HG03342 (cell line): ENCODE measurements at regions not wholly inside any gene's neighbourhood (a gene's known extent, or its start where the extent isn't known, plus 50 kb on each side); places are given as distances from the start of the nearest gene placed in this dataset.
"Not testable (repeated sequence)": the region's sequence is repeated elsewhere in the genome, so short reads cannot be mapped to it uniquely, and the experiment has no call there.

Experiments
- ATAC-seq: cut with Tn5 transposase; IDR thresholded peaks from one replicate; pipeline ENCODE4 v1.9.1; 2021; ENCODE audit warnings: mild to moderate bottlenecking, moderate library complexity; ENCODE audit not compliant: unreplicated experiment

DNA sequence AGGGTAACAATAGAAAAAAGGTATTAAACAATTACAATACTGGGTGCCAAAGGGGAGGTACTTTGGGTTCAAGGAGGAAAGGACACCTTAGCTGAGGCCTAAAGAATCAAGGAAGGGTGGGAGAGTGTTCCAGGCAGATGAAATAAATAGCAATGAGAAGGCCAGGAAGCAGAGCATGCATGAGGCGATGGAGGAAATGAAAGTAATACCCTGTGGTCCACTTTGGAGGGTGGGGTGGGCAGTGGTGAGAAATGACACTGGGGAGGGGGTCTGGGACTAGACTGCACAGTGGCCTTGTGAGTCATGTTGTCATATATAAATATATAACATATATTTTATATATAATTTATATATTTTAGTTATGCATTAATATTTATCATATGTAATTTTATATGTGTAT is 55.9 kb downstream of the BHLHE40 start:
- ATAC-seq: no peak

DNA sequence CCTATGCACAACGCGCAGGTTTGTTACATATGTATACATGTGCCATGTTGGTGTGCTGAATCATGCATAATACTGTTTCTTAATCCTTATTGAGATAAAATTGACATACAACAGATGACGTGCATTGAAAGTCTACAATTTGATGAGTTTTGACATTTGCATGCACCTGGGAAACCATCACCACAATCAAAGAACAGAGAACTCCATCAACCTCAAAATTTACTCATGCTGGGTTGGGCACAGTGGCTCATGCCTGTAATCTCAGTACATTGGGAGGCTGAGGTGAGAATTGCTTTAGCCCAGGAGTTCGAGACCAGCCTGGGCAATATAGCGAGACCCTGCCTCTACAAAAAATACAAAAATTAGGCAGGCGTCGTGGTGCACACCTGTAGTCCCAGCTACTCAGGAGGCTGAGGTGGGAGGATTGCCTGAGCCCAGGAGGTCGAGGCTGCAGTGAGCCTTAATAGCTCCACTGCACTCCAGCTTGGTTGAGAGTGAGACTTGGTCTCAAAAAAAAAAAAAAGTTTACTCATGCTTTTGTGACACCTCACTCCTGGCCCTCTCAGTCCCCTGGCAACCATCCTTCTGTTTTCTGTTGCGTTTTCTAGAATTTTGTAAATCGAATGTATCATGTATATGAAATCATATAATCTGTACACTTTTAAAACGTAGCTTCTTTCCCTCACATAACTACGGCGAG is 56.6 kb downstream of the BHLHE40 start:
- no peak for ATAC-seq

DNA sequence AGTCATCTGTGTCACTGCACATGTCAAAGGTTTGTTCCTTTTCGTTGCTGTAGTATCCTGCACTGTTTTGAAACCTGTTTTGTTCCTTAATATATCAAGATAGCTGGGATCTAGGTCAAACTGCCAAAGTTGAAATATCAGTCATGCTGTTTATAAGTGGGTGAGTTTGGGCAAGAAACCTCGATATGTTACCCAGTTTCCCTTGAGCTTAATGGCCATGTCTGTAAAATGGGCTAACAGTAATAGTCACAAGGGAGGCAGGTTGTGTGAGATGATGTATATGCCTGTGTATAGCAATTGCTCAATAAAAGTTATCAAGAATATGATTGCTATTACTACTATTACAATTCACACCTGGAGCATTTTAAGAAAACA is 57.1 kb downstream of the BHLHE40 start:
- ATAC-seq: no peak

DNA sequence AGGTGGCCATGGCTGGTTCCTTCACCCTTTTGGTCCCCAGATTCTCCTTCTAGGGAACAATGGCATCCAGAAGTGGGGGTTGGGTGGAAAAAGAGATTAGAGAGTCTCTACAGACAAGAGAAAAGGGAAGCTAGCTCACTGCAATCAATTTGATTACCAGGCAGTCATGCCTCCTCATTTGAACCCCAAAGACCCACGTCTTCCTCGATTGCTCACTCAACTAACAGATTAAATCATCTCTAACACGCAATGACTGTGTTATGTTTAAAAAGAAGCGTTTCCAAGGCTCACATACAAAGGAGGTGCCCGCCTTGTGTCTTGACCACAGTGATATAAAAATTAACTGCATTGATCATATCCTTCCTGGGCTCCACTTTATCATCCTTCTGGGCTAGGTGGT is 57.6 kb downstream of the BHLHE40 start:
- ATAC-seq: no peak

DNA sequence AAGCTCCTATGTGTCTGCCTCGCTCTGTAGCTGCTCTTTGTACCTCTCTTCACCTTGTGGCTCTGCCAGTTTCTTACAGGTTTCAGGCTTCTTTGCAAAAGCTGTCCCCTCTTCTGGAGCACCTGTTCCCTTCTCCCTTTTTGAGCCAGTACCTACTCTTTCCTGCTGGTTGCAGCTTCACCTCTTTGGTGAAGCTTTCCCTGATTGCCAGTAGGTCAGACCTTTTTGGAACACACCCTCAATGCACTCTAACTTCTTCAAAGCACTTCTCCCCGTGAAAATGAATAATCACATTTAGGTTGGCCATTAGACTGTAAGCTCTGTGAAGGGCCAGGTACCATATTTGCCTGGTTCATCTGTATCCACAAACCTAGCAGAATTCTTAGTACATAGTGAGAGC is 60.3 kb downstream of the BHLHE40 start:
- no peak for ATAC-seq

DNA sequence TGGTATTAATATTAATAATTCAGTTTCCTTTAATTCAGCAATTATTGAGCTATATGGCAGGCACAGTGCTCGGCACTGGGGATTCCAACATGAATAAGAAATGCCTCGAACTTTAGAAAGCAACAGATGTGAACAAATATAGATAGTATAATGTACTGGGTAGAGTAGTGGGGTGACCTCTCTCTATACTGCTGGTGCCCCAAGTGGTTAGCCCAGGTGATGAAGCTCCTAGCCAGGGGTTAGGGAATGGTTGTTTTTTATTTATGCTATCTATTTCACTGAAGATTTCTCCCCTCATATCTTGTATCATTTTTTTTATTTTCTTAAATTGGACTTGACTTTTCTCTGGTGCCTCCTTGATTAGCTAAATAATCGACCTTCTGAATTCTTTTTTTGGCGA is 62.1 kb downstream of the BHLHE40 start:
- ATAC-seq: no peak

DNA sequence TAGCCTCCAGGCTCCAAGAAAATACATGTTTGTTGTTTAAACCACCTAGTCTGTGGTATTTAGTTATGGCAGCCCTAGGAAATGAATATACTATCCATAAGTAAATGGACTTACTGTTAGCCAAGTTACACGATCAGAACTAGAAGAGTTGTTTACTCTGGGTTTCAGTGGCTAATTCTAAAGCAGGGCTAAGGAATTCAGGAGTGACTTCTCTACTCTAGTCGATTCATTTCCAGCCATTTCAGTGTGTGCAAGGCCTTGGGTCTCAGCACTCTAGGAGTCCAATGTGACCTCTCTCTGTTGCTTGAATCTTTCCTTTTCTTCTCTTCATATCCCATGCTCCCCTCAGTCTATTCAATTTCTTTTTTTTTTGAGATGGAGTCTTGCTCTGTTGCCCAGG is 66.7 kb downstream of the BHLHE40 start:
- no peak for ATAC-seq

DNA sequence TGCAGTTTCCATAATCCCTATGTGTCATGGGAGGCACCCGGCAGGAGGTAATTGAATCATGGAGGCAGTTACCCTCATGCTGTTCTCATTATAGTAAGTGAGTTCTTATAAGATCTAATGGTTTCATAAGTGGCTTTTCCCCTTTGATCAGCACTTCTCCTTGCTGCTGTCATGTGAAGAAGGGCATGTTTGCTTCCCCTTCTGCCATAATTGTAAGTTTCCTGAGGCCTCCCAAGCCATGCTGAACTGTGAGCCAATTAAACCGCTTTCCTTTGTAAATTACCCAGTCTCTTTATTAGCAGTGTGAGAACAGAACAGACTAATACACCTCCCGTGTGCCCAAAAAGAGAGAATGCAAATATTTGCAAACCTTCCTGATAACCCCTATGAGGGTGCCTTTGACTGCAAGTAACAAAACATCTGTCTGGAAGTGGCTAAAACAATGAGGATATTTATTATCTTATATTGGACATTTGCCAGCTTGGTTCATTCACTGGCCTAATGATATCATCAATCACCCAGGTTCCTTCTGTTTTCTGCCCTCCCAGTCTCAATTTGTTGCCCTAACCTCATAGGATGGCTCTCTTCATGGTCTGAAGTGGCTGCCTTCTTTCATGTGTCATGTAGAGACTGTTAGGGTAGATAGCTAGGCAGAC is 68.7 kb downstream of the BHLHE40 start:
- no peak for ATAC-seq

DNA sequence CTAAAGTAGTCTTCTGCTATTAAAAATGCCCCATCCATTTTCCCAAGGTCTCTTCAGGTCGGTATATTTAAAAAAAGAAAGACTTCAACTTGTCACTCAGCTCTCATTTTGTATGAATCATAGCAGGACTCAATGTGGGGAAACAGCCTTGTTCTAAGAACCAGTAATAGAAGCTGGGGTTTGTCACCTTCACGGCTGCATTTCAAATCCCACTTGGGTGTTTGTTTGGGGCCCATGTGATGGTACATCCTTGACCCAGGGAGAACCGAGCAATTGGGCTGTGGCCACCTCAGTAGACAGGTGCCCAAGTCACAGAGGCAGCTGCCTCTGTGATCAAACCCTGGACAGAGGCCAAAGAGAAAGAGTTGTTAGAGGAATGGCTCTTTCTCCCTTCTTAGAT is 70.3 kb upstream of the ARL8B start:
- ATAC-seq: peak; percentile 55

DNA sequence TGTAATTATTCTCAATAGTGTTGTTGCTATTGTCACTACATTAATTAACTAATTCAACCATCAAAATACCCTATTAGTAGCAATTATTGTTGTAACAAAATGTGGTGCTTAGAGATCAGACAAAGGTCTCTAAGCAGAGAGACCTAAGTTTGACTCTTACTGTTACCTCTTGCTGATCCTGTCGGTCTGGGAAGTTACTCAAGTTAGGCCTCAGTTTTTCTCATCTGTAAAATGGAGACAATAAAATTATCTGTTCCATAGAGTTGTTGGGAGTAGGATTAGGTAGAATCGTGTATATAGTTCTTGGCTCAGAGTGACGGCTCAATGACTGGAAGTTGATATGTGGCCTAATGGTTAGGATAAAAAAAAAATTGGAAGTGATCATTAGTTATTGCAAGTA is 69.8 kb upstream of the ARL8B start:
- no peak for ATAC-seq

DNA sequence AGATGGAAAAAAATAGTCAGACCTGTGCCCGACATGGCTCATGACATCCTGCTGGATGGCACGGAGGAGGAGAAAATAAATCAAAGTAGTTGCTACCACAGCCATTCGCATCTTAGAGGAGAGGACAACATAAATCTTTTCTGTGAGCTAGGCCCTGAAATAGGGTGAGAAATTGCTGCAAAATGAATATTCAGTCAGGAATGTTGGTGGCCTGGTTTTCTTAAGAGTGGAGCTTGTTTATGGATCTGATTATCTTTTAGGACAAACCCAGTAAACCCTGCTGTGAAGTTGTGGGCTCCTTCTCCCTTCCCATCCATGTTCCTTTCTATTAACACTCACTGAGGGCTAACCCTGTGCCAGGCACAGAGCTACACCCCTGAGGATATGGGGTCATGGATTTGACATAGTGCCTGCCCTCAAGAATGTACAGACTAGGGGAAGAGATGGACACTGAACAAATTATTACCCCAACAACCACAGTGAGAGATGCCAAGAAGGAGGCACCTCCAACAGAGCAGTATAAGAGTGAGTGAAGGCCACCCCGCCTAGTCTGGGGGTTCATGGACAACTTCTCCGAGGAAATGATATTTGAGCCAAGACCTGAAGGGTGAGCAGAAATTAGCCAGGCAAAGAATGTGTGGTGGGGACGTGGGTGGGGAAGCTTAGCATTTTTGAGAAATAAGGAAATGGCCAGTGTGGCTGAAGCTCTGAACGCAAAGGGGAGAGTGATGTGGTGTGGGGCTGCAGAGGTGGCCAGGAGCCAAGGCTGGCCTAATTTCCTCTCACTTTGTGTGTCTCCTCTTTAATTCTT is 68.9 kb upstream of the ARL8B start:
- ATAC-seq: no peak

DNA sequence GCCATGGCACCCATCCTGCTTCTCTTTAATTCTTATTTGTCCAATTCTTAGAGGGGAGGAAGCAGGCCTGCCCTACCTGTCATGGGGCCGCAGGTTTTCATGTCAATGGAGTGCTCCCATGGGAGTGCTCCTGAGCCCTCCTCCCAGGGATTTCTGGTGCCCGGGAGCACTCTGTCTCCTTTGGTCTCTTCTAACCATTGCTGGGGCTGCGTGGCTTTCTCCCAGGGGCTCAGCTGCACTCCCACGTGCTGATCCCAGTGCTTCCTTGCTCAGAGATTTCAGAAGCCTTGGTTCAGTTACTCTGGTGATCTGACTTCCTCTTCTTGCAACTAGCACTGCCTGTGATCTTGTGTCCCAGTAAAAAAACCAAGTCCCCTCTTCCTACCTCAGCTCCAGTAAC is 68.0 kb upstream of the ARL8B start:
- ATAC-seq: no peak

DNA sequence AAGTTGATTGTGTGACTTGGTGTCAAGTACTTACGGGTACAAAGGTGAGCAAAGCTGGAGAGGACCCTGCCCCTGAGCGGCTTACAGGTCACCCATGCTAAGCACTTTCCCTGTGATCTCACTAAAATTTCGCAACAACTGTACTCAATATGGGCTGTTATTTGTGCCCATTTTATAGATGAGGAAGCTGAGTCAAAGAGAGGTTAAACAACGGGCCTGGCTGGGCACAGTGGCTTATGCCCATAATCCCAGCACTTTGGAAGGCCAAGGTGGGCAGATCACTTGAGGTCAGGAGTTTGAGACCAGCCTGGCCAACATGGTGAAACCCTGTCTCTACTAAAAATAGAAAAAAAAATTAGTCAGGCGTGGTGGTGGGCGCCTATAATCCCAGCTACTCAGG is 67.5 kb upstream of the ARL8B start:
- ATAC-seq: not testable (repeated sequence)

DNA sequence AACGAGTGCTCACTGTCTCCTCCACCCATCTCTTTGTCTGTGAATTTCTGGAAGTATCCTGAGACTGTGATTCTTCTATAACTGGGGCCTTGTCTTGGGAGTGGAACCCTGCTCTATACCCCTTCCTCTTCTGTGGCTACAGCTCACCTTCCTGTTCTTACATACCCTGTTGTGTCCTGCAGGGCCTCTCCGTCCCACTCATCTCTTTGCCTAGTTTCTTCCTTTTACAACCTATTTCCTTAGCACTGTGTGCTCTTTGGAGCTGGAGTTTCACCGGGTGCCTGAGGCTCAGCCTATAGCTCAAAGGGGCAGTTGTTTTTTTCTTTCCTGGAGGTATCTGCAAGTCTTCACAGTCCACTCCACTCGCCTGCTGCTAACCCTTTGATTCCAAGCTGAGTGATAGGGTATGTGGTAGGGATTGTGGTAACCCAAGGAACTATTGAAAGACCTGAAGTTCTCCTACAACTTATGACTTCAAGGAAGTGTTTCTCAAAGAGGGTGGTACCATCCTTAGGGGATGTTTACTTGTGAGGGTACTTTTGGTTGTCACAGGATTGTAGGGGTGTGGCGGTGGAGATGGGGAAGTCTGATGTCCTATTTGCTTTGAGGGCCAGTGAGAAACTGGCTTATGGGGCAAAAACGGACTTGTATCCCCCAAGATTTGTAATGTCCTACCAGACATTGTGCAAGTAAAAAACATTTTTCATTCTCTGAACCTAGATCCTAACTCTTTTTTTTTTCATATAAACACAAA is 66.6 kb upstream of the ARL8B start:
- ATAC-seq: no peak

DNA sequence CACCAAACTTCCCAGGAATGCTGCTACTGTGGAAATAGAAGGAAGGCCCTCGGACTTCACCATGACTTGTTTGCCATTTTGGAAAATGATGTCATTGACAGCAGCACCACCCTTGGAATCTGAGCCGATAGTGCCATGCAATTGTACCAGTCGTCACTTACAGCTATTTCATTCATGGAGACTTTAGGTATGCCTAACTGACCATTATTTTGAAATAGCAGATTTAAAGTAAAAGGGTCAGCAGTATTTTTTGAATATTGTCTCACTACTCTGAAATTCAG is 66.0 kb upstream of the ARL8B start:
- ATAC-seq: no peak

DNA sequence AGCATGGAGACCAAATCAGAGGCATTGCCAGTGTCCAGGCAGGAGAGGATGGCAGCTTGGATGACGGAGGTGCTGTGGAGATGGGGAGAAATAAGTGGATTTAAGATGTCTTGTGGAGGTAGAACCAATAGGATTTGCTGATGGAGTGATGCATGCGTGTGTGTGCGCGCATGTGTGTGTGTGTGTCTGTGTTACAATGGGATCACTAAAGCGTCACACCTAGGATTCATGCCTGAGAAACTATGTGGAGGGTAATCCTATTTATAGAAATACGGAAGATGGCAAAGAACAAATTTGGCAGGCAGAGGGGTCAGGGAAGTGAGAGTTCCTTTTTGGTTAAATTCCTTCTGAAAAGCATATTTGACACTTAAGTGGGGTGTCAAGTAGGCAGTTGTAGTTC is 64.8 kb upstream of the ARL8B start:
- no peak for ATAC-seq

DNA sequence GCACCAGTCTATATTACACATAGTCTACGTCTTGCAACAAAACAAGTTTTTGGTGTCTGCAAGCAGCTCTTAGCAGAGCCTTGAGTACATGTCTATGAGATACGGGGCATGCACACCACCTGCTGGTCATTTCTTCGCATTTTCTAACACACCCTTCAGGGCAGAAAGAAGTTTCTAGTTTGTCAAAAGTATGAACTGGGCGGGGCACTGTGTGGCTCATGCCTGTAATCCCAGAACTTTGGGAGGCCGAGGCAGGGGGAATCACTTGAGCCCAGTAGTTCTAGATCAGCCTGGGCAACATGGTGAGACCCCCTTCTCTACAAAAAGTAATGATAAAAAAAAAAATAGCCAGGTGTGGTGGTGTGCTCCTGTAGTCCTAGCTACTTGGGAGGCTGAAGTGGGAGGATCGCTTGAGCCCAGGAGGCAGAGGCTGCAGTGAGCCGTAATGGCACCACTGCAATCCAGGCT is 64.2 kb upstream of the ARL8B start:
- peak; percentile 91 for ATAC-seq

DNA sequence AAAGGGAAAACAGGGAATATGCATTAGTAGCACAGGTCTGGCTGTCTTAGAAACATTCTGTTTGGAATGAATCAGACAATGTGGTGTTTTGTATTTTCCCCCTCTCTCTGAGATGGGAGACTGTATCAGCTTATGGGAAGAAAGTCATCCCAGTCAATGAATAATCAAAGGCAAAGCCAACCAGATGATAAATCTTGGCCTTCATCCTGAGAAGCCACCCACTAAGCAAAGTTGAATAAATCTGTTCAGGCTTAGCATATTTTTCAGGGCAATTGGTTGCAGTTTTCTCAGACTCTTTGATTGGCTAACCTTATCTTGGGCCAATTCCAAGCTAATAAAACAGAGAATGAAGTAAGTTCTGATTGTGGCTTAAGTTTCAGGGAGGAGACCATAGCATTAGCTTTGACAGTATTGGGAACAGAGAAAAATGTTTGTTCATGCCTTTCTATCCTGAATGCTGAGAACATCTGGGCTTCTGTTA is 63.6 kb upstream of the ARL8B start:
- ATAC-seq: no peak

DNA sequence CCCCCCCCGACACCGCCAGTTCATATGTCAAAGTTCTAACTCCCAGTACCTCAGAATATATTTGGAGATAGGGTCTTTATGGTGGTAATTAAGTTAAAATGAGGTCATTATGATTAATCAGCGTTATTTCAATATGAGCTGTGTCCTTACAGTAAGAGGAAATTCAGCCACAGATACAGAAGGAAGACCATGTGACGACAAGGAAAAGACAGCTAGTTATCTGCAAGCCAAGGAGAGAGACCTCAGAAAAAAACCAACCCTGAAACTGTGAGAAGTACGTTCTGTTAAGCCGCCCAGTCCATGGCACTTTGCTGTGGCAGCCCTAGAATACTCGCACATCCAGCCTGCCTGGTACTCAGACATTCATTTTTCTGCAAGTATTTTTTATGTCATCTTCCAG is 62.3 kb upstream of the ARL8B start:
- no peak for ATAC-seq

DNA sequence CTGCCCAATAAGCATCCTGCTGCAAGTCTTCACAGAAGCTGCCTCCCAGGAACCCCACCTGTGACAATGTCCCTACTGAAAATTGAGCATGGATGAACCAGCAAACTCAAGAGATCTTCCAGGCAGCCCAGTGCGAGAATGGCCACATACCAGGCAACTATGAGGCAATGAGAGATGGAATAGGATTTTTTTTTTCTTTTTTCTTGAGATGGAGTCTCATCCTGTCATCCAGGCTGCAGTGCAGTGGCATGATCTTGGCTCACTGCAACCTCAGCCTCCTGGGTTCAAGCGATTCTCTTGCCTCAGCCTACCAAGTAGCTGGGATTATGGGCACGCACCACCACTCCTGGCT is 60.9 kb upstream of the ARL8B start:
- no peak for ATAC-seq

DNA sequence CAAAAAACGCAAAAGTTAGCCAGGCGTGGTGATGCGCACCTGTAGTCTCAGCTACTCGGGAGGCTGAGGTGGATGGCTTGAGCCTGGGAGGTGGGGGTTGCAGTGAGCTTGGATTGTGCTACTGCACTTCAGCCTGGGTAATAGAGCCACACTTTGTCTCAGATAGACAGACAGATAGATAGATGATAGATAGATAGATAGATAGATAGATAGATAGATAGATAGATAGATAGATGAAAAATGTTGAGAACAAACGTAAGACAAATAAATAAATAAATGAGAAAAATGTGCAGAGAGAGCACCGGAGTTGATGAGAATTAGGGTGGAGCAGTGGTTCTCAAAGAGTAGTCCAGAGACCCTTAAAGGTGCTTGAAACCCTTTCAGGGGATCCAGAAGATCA is 58.4 kb upstream of the ARL8B start:
- ATAC-seq: no peak
